ENCODE measurements at regions not wholly inside any gene's neighbourhood (a gene's known extent, or its start where the extent isn't known, plus 50 kb on each side); places are given as distances from the start of the nearest gene placed in this dataset.

DNA sequence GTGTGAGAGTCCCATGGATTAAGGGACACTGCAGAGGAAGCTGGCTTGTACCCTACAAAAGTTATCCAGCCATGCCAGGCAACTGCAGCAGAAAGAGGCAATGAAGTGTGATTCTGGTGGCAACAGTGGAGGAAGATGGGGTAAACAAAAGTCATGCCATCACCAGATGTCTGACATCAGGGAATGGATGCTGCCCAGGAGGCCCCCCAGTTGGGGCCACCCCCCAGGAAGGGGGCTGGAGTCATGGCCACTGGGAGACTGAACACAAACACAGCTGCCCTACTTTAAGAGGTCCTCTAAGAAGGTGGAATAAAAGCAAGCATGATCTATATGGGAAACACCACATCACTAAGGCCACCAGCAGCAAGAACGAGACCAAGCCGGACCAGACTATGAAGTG, 235.3 kb downstream of the KLF12 start:
- no peak for DNase-seq (ENCODE audit: low read depth in 2 of 2)

DNA sequence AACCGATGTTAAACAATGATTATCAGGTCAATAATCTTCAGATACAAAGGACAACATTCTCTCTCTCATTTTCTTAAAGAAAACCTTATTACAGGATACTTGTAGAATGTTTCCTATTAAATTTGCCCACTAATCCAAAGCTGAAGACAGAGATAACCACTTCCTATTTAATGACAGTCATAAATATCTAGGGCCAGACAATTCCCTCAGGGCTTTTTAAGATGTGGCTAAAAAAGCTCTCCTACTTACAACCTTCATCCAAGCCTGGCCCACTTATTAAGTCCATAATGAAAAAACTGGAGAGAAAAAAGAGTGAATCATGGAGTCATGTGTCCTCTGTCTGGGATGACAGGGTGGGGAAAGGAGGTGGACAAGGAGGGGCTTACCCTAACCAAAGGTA, 235.9 kb downstream of the KLF12 start:
- no peak for DNase-seq (ENCODE audit: low read depth in 2 of 2)

DNA sequence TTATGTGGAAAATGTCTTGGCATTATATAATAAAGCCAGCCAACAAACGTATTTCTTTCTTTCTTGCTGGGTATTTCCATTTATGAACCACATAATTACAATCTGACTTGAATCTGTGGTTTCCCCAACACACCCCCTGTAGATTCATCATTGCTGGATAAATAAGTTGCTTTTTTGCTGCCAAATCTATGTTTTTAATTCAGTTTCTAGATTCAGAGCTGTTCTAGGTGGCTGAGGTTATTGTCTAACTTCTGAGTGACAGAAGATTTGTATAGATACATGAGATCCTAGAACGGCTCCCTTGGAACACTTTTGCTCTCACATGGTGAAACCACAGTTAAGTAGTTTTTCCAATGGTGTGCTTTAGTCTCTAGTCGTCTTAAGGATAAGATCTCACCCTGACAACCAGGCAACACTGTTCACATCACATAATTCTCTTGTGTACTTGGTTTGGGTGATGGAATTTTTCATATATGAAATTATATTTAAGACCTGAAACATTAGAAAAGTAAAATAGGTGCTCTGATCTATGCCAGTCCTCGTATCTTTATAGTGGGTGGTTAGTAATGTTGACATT, 239.1 kb downstream of the KLF12 start:
- no peak for DNase-seq (ENCODE audit: low read depth in 2 of 2)

DNA sequence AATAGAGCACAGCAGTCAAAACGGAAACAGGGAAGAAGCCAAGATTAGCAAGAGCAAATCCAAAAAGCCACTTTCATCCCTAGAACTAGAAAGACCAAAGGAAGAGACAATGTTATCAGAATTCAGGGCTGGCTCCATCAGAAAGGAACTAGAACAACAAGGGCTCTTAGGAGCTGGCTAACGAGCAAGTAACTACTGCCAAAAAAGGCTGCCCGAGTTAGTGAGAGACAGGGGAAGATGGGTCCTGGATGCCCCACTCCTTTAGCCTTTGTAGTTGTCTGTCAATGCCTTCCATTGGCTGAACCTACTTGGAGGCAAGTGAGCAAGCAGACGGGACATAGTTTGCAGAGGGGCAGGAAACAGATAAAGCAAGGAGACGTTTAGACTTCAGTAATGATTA, 240.4 kb downstream of the KLF12 start:
- DNase-seq (ENCODE audit: low read depth in 2 of 2), result no peak

DNA sequence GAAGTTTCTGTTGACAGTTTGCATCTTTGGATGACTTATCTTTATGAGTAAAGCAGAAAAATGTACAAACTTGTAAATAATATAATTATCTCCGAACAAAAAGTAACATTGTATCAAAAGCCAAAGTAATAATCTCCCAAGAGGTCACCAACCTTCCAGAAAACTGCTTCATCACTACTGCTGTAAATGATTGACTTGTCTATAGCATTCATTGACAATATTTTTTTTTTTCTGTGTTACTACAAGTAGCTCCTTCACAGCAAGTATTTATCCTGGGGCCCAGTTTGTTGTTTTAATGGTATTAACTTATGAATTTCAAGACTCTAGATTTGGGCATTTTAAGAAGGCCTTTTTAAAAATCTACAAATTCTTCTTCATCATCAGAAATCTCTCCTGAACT, 242.4 kb downstream of the KLF12 start:
- DNase-seq (ENCODE audit: low read depth in 2 of 2), result no peak

DNA sequence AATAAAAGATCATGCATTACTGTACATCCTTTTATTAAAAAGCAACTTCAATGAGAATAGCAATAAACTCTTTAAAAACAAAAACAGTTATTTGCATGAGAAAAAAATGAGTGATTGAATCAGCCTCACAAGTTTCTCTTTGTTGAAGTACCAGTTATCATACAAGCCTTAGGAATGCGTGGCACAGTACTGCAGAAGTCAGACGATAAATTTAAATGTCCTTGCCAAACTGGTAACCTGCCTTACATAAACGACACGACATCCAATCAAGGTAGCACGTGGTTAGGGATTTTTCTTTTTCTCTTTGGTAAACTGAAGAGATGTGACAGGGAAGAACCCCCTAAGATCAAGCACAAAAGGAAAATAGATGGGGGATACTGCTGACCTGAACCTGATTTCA, 251.0 kb downstream of the KLF12 start:
- no peak for DNase-seq (ENCODE audit: low read depth in 2 of 2)

DNA sequence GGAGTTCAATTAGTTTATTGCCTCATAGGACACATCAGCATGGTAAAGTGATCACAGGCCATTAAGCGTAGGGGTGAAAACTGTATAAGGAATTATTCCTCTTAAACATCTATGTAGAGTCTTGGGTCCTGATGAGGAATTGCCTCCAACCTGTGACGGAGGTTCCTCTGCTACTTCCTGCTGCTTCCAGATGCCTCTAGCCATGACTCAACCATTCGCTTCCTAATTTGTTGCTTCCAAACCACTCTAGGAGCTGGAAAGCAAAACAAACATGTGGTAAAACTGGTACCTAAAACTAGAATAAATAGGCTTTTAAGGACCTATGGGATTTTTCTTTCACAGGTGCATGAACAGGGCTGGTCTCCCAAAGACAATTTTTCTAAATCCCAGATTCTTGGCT, 253.8 kb downstream of the KLF12 start:
- DNase-seq (ENCODE audit: low read depth in 2 of 2), result no peak

DNA sequence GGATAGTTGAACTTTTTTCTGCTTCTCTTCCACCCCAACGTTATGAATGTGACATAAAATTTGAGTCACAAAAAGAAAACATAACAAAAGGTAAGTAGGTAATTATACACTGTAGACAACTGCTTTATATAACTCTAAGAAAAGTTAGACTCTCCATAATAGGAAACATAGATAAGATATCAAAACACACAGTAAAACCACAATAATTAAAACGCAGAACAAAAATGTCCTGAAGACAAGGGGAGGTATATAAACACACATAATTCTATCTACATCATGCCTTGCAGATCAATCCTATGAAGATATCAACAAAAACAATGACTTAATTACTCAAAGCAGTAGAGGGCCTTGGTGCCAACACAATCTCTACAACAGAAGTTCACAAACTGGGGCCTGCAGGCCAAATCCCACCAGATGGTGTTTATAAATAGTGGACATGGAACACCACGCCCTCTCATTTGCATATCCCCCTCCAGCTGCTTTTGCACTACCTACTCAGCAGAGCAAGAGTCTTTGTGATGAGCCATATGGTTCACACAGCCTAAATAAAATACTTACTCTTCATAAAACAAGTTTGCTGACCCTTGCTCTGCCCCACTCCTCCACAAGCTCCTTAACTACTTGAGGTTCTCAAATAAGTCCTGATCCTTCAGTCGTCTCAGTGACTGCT, 254.7 kb downstream of the KLF12 start:
- DNase-seq (ENCODE audit: low read depth in 2 of 2), result no peak

DNA sequence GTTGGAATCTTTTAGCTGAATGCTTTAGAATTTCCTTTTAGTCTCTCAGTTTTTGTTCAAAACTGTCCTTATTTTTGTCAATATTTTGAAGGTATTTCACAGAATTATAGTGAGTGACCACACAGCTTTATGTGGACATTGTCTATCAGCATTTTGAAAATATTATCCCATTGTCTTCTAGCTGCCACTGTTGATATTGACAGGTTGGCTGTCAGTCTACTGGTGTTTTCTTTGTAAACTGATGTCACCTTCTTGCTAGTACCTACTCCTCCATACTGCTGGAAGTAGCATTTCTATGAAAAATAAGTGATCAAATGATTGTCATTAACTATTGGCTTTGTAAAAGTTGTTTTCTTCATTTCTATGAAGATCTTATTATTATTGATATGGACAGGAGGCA, 256.8 kb downstream of the KLF12 start:
- no peak for DNase-seq (ENCODE audit: low read depth in 2 of 2)

DNA sequence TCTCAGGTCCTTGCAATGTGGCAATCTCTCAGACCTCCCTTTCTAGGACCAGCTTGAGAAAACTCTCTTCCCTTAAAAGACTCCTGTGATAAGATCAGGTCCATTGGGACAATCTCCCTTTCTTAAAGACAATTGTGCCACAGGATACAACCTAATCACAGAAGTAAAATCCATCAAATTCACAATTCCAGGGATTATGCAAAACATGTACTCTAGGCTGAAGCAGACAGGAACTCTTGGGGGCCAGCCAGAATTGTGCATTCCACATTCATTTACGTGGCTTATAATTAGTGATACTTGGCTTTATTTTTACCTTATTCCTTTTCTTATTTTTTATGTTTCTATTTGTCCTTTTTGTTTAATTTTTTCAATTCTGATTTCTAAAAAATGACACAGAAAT, 257.9 kb downstream of the KLF12 start:
- DNase-seq (ENCODE audit: low read depth in 2 of 2), result no peak

DNA sequence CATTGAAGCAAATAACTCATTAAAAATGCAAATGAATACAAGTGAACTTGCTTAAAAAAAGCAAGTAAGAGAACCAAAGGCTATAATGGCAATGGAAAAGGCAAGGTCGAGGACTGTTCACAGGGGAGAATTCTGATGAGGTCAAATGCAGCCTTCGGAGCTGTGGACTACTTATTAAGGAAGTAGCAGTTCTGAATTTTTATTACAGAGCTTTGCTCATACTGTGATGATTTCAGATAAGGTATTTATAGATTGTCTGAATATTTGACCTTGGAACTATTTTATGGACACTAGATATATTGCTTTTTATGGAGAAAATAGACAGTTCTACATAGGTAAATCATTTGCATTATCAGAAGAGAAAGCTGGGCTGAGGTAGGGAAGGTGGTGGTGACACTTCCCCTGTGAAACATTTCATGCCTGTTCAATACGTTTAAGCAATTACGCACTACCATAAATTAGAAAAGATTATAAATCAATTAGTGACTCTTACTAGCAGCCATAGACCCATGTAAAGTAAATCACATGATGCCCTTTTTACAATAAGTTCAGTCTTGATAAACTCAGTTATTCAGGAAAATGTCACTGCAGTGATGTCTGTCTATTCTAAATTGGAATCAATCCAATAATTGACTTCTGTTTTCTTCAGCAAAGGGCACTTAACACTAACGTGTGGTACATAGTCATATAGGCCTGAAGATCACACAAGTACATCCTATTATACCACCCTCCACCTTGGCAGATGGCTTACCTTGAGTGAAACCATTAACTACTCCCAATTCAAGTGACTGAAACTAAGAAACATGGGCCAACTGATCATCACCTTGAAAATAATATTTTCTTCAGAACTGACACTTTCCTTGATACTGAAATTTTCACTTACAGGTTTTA, 260.0 kb downstream of the KLF12 start:
- DNase-seq (ENCODE audit: low read depth in 2 of 2), result no peak

DNA sequence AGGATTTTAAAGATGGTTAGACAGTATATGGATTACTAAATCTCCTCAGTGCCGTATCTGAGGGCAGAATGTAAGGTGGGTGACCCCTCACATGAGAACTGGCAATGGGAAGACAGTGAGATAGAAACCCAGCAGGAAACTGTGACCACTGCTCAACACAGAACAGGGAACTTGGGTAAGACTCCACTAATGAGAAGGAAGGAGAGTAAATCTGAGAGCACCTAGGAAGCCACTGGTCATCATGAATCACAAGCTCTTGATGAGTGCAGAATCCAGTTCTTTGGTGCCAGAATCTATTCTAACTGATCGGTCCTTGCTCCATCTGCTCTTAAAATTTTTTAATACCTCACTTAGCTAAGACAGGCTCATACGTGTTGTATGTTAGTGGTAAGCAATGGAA, 261.8 kb downstream of the KLF12 start:
- DNase-seq (ENCODE audit: low read depth in 2 of 2), result no peak

DNA sequence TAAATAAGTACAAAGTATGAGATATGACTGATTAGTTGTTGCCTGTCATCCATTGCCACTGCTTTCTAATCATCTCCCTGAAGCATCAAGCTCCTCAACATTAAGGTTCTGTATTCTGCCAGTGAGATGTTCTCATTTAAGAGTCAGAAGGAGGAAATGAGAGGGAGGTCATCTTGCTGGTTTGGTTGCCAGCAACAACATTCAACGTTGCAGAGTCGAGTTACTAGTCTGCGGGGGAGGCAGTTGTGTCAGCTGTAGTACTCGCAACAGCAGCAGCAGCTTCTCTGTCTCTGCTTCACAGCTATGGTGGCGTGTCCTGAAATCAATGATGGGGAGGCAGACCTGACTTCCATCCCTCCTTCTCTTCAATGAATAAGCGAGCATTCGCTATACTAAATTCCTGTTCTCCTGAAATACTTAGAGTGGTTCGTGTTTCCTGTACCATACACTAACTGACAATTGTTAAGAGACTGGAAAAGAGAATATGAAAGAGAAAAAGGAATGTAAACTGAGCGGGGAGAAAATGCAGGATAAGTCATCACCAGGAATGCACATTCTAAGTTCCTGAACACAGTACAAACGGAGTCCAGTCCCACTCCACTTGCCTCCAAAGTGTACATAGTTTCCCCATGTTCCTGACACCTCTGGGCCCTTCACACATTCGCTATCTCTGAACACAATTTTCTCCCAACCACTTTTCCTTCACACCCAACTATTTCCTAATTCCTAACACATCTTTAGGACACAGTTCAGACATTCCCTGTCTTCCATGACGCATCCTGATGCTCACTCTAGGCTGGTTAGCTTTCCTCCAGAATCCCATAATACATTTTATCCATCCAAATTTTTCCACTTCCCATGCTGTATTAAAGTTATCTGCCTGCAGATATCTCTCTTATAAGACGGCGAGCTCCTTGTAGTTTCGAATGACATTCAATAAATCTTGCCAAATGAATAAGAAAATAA, 263.0 kb downstream of the KLF12 start:
- DNase-seq (ENCODE audit: low read depth in 2 of 2), result no peak

DNA sequence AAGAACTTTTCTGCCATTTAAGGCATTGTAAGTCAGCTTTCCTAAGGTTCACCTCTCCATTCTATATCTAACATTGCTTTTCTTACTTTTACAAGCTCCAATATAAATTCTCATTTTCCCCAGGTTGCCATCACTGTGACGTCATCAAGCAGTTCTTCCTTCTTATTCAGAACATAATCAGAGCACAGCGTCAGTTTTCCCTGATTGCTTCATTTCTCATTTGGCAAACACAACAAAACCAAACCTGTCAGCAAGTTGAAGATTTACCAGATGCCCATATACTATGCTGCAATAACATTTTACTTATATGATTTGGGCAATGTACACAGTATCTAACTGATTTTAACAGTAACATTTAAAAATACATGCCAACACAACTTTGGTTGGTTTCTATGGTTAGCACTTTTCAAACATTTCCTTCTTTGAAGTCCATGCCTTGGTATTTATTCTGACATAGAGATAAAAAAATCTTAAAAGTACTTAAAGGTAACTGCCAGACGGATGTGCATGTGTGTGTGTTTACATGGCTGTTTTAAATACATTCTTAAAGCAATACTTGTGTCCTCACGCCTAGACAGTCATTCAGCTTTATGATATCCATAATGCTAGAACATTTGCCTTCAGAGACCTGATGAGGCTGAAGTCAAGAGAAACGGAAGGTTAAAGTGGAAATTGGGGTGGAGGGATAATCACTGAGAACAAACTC, 264.0 kb downstream of the KLF12 start:
- no peak for DNase-seq (ENCODE audit: low read depth in 2 of 2)

DNA sequence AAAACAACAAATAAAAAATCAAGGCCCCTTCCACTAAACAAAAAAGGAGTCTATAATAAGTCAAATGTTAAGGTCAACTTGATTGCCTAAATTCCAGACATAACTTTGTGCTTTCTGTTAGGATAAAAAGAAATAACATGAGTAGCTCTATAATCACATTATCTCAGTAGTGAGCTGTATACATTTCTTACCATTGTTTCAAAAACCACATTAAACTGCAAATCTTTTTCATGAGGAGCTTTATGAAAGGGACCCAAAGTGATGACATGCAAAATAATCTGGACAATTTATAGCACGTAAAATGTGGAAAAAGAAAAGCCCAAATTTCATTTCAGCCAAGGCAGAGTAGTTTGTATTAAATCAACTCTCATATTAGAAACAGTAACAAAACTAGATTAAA, 269.2 kb downstream of the KLF12 start:
- DNase-seq (ENCODE audit: low read depth in 2 of 2), result no peak

DNA sequence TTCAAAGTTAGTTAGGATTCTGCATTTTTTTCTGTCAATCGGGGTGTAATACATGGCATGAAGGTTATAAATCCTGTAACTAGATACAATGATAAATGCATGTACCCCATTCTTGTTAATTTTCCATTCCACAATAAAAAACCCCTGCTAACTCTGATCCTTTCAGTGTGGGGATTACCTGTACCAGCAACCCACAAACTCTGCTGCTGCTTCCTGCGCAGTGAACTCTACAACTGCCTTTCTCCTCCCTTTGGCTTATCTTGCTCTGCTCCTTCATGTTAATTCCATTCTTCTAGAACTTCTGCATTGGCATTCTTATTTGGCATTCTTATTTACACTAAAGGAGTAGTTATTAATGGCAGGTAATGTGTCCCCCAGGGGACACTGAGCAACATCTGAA, 273.1 kb downstream of the KLF12 start:
- no peak for DNase-seq (ENCODE audit: low read depth in 2 of 2)

DNA sequence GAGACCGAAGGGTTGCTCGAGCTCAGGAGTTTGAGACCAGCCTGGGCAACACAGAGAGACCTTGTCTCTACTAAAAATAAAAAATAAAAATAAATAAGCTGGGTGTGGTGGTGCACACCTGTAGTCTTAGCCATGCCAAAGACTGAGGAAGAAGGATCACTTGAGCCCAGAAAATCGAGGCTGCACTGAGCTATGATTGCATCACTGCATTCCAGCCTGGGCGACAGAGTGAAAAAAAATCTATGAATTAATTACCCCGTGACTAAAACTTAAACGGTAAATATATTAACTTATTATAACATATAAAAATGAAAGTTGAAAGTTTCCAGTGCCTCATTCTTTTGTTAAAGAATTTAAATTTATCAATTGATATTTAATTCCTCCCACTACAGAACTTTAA, 273.7 kb downstream of the KLF12 start:
- no peak for DNase-seq (ENCODE audit: low read depth in 2 of 2)

DNA sequence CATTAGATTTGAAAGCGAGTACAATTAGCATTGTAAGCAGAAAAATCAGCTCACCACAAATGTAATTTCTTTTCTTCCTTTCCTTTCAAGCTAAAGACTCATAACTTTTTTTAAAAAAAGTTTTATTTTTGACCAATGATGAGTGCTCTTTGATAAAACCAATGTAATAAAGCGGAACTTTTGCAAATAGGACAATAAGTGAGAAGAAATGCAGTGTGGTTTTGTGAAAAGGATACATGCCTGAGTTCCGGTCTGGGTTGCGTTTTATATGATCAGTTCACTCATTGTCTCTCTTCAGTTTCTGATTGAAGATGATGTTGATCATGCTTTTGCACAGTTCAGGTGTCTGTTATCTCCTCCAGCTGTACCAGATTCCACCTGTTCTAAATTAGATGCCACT, 274.4 kb downstream of the KLF12 start:
- DNase-seq (ENCODE audit: low read depth in 2 of 2), result no peak

DNA sequence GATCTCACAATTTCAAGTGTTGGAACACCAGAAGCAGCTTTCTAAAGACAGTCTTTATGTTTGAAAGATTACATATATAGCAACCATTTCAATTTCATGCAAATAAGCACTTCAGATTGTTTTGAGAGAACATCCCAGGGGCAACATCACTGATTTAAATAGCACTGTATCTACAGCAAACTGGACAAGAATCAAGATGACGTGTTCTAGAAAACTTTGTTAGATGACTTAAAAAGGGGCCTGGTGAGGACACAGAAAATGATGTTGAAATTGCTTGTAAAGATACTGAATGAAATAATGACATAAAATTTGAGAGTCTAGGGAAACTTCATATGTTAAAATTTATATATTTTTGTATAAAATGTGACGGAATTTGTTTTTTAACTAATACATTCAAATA, 277.1 kb downstream of the KLF12 start:
- no peak for DNase-seq (ENCODE audit: low read depth in 2 of 2)

DNA sequence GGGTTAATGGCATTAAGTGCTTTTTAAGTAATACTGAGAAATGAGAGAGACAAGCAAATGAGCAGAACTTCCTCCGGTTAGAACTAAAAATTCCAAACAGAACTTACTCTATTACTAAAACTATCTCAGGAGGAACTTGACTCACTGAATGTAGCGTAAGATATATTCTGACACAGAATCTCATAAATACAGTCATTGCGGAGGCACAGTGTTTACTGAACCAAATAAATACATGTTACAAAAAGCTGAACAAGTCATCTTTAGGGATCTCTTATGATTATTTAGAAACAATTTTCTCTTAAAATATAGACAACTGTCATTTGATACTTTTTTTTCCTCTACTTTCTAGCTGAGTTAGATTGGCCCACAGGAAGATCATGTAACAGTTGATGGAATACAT, 283.1 kb downstream of the KLF12 start:
- no peak for DNase-seq (ENCODE audit: low read depth in 2 of 2)
